ENCODE measurements at regions not wholly inside any gene's neighbourhood (a gene's known extent, or its start where the extent isn't known, plus 50 kb on each side); places are given as distances from the start of the nearest gene placed in this dataset.

- Histone ChIP-seq H3K27me3 (no peaks in the 10 kb centered on the region), H3K4me2 (no peak overlapping the region), H3K9me2 (replicated peaks; ENCODE audit: insufficient read depth) (no peaks in the 10 kb centered on the region)
These were observed 193.3 kb upstream of the CCN2 start for GRCh38 chr6:132144456-132144855.

DNA sequence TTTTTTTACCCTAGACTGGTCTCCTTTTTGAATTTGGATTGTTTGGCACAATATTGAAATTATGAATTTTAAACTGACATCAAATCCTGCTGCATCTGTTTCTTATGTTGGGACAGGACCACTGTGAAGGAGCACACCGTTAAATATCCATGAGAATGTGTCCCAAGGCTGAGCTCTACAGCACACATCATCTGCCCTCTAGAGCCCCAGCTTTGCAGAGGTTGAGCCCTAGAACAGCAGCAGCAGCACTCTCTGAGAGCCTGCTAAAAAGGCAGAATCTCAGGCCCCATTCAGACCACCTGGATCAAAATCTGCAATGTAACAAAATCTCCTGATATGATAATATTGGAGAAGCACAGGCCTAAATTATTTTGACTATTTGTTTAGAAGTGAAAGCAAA is 192.1 kb upstream of the CCN2 start:
- Histone ChIP-seq H3K4me1 (ENCODE audit: insufficient read depth) (no peaks in the 10 kb centered on the region), H2AFZ (no peak overlapping the region), H4K20me1 (ENCODE audit: insufficient read depth, poor library complexity, severe bottlenecking) (no peaks in the 10 kb centered on the region), H3K27ac (no peak overlapping the region), H3K9me2 (replicated peaks; ENCODE audit: insufficient read depth) (no peaks in the 10 kb centered on the region), H3K4me2 (no peak overlapping the region), H3K9me3 (ENCODE audit: low read depth) (no peaks in the 10 kb centered on the region), H3K4me3 (no peak overlapping the region), H3K36me3 (replicated peaks; ENCODE audit: insufficient read depth, low read depth) (no peaks in the 10 kb centered on the region), H3K79me2 (no peaks in the 10 kb centered on the region), H3K27me3 (no peaks in the 10 kb centered on the region)
- DNase-seq (ENCODE audit: low spot score), result no peak
- 74% methylated on average over 1 of the region's 1 CpG for WGBS (ENCODE audit: low lambda C conversion rate, missing lambda C conversion rate)
- no peak for TF ChIP-seq EZH2phosphoT487 (IDR thresholded peaks at IDR 0.05; ENCODE audit: low read depth, severe bottlenecking, unreplicated experiment)
- no peak for TF ChIP-seq EZH2 (IDR thresholded peaks at IDR 0.05; ENCODE audit: borderline replicate concordance)
- no peak for TF ChIP-seq CTCF (IDR thresholded peaks at IDR 0.05; ENCODE audit: poor library complexity)

More at GRCh38 chr6:132144456-132144855, 193.3 kb upstream of the CCN2 start:
- no peaks in the 10 kb centered on the region for H3K36me3 ChIP-seq (replicated peaks; ENCODE audit: insufficient read depth, low read depth)
- TF ChIP-seq EZH2 (IDR thresholded peaks at IDR 0.05; ENCODE audit: borderline replicate concordance), result no peak
- no peak for TF ChIP-seq CTCF (IDR thresholded peaks at IDR 0.05; ENCODE audit: poor library complexity)
- TF ChIP-seq EZH2phosphoT487 (IDR thresholded peaks at IDR 0.05; ENCODE audit: low read depth, severe bottlenecking, unreplicated experiment), result no peak
- H3K79me2 ChIP-seq, result no peaks in the 10 kb centered on the region
- no peak overlapping the region for H2AFZ ChIP-seq
- no peak overlapping the region for H3K27ac ChIP-seq
- no peaks in the 10 kb centered on the region for H3K4me1 ChIP-seq (ENCODE audit: insufficient read depth)
- H4K20me1 ChIP-seq (ENCODE audit: insufficient read depth, poor library complexity, severe bottlenecking), result no peaks in the 10 kb centered on the region
- H3K4me3 ChIP-seq, result no peak overlapping the region
- no peaks in the 10 kb centered on the region for H3K9me3 ChIP-seq (ENCODE audit: low read depth)
- no peak for DNase-seq (ENCODE audit: low spot score)

DNA sequence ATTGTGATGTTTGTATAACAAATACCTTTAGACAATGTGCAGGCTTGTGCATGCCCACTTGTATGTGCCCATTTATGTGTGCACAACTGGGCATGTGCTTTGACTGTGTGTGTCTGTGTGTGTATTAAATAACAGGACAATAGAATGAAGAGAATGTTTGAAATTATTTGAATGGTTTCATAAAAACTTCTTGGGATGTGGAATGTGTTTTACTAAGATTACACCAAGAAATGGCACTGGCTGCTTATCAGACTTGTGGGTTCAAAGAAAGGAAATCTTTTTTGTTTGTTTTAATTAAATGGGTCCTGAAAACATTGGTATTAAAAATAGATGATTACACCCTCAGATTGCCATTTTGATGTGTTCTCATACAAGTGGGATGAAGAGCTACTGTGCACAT is 191.6 kb upstream of the CCN2 start:
- Histone ChIP-seq H3K27me3 (no peaks in the 10 kb centered on the region), H3K79me2 (no peaks in the 10 kb centered on the region), H3K27ac (no peak overlapping the region), H3K36me3 (replicated peaks; ENCODE audit: insufficient read depth, low read depth) (no peaks in the 10 kb centered on the region), H4K20me1 (ENCODE audit: insufficient read depth, poor library complexity, severe bottlenecking) (no peaks in the 10 kb centered on the region), H3K4me2 (no peak overlapping the region), H3K4me1 (ENCODE audit: insufficient read depth) (no peaks in the 10 kb centered on the region), H2AFZ (no peak overlapping the region), H3K9me2 (replicated peaks; ENCODE audit: insufficient read depth) (no peaks in the 10 kb centered on the region), H3K9me3 (ENCODE audit: low read depth) (no peaks in the 10 kb centered on the region), H3K4me3 (no peak overlapping the region)
- TF ChIP-seq EZH2 (IDR thresholded peaks at IDR 0.05; ENCODE audit: borderline replicate concordance) (no peak), EZH2phosphoT487 (IDR thresholded peaks at IDR 0.05; ENCODE audit: low read depth, severe bottlenecking, unreplicated experiment) (no peak), CTCF (IDR thresholded peaks at IDR 0.05; ENCODE audit: poor library complexity) (no peak)
- DNase-seq (ENCODE audit: low spot score), result no peak

DNA sequence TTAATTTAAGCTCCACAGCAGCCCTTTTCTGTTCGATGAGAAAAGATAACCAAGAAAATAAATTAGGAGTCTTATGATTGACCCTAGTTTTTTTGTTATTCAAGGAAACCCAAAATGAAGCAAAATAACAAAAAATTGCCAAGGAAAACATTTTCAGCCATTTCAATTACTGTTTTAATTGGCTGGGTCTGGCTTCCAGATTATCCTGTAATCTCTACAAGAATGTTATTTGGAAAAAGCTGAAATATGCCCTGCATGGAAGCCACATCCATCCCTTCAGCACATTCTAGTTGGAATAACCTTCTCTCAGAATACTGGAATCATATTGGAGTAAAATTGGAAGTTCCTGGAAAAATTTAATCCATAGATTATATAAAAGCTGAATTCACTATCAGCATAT is 191.1 kb upstream of the CCN2 start:
- no peak for TF ChIP-seq CTCF (IDR thresholded peaks at IDR 0.05; ENCODE audit: poor library complexity)
- no peak for TF ChIP-seq EZH2phosphoT487 (IDR thresholded peaks at IDR 0.05; ENCODE audit: low read depth, severe bottlenecking, unreplicated experiment)
- TF ChIP-seq EZH2 (IDR thresholded peaks at IDR 0.05; ENCODE audit: borderline replicate concordance), result no peak
- Histone ChIP-seq H3K27me3 (no peaks in the 10 kb centered on the region), H3K4me2 (no peak overlapping the region), H4K20me1 (ENCODE audit: insufficient read depth, poor library complexity, severe bottlenecking) (no peaks in the 10 kb centered on the region), H3K36me3 (replicated peaks; ENCODE audit: insufficient read depth, low read depth) (no peaks in the 10 kb centered on the region), H3K79me2 (no peaks in the 10 kb centered on the region), H3K9me2 (replicated peaks; ENCODE audit: insufficient read depth) (no peaks in the 10 kb centered on the region), H3K27ac (no peak overlapping the region), H2AFZ (no peak overlapping the region), H3K4me1 (ENCODE audit: insufficient read depth) (no peaks in the 10 kb centered on the region), H3K4me3 (no peak overlapping the region), H3K9me3 (ENCODE audit: low read depth) (no peaks in the 10 kb centered on the region)
- 90% methylated on average over 1 of the region's 1 CpG for WGBS (ENCODE audit: low lambda C conversion rate, missing lambda C conversion rate)
- no peak for DNase-seq (ENCODE audit: low spot score)
